ENCODE measurements at regions not wholly inside any gene's neighbourhood (a gene's known extent, or its start where the extent isn't known, plus 50 kb on each side); places are given as distances from the start of the nearest gene placed in this dataset.

- no peaks in the 10 kb centered on the region for H3K9me3 ChIP-seq (ENCODE audit: low read length)
- no peaks in the 10 kb centered on the region for H3K27me3 ChIP-seq (ENCODE audit: control insufficient read depth in 1 of 2, insufficient read depth in 2 of 2, low read length in 2 of 2)
- peaks cover 20% of the 10 kb centered on the region for H3K4me1 ChIP-seq (ENCODE audit: insufficient read depth, low read length)
- peak overlapping the region; percentile 20 for H2AFZ ChIP-seq (ENCODE audit: low read length)
- intact Hi-C loops (cut with micrococcal nuclease; ENCODE audit: unreplicated experiment): loop anchor here (5.0 to 10.0 kb wide), 4 partner anchors 75 to 263 kb away; no protein-coding TSS in a partner anchor
- CTCF ChIA-PET (ENCODE audit: low intra/inter-chr PET ratio, low total read pairs): no interaction called here
- no peak overlapping the region for H3K27ac ChIP-seq (ENCODE audit: extremely low read length, insufficient read depth, low read length)
- peak overlapping the region; percentile 32 to 47 (median 40); a peak in 5 of 6 replicates for H3K4me3 ChIP-seq (replicated peaks in 1 of 3; ENCODE audit: insufficient read depth in 1 of 3, low read depth in 2 of 3, low read length in 3 of 3)
- no peaks in the 10 kb centered on the region for H3K79me2 ChIP-seq (ENCODE audit: insufficient read depth, low read length)
- peak; percentile 80 for FAIRE-seq
- WGBS (ENCODE audit: low lambda C conversion rate): 4% methylated on average over 4 of the region's 4 CpGs
- H3K9ac ChIP-seq (ENCODE audit: insufficient read depth, low read depth, low read length): no peak overlapping the region
- H3K4me2 ChIP-seq (ENCODE audit: low read depth, low read length): peak overlapping the region; percentile 78
- BruUV-seq (replicated peaks): no TSS peak
- DNase-seq (ENCODE audit: low spot score): peak; percentile 51
- H3K36me3 ChIP-seq (replicated peaks in 1 of 2; ENCODE audit: control insufficient read depth in 1 of 2, insufficient read depth in 2 of 2, low read length in 2 of 2): no peaks in the 10 kb centered on the region
- POLR2A ChIA-PET: interaction anchor here (1.2 kb wide), 1 partner anchor 68 kb away, joined by 4 read pairs; no protein-coding TSS in a partner anchor
- peak; percentile 92 for ATAC-seq
- in situ Hi-C loops (cut with HindIII; ENCODE audit: extremely low pct_ligation_motif_present, low pct_unique_long_range_greater_than_20kb): loop anchor here (5.0 kb wide), 1 partner anchor 845 kb away; no protein-coding TSS in a partner anchor
- H4K20me1 ChIP-seq (ENCODE audit: insufficient read depth, low read length): no peaks in the 10 kb centered on the region
- TF ChIP-seq HNF1B (CRISPR knock-in tag; IDR thresholded peaks at IDR 0.05) (peak; percentile 39; the same call in 1 of the 2 replicates), SMAD9 (CRISPR knock-in tag; IDR thresholded peaks at IDR 0.05) (no peak), ESRRA (CRISPR knock-in tag; IDR thresholded peaks at IDR 0.05; ENCODE audit: low read depth) (no peak), HNRNPUL1 (IDR thresholded peaks at IDR 0.05; ENCODE audit: low read depth, low read length) (peak; percentile 51; the same call in 1 of the 2 replicates), ZNF777 (CRISPR knock-in tag; IDR thresholded peaks at IDR 0.05) (no peak), SKI (IDR thresholded peaks at IDR 0.05; ENCODE audit: partially characterized antibody) (no peak), ARNTL (CRISPR knock-in tag; IDR thresholded peaks at IDR 0.05) (no peak), ZSCAN9 (CRISPR knock-in tag; IDR thresholded peaks at IDR 0.05; ENCODE audit: borderline replicate concordance) (no peak), ZMYM4 (CRISPR knock-in tag; IDR thresholded peaks at IDR 0.05) (0 out of 2 replicates have a peak, but pooled peaks have one; percentile 52), MED8 (CRISPR knock-in tag; IDR thresholded peaks at IDR 0.05; ENCODE audit: insufficient replicate concordance) (no peak), ZNF124 (CRISPR knock-in tag; IDR thresholded peaks at IDR 0.05) (no peak), ZNF703 (CRISPR knock-in tag; IDR thresholded peaks at IDR 0.05; ENCODE audit: borderline replicate concordance) (no peak), ZNF44 (CRISPR knock-in tag; IDR thresholded peaks at IDR 0.05) (no peak), JDP2 (CRISPR knock-in tag; IDR thresholded peaks at IDR 0.05; ENCODE audit: borderline replicate concordance) (no peak), HCFC1 (IDR thresholded peaks at IDR 0.05; ENCODE audit: low read depth, low read length) (no peak), MAX (IDR thresholded peaks at IDR 0.05) (no peak), ZNF264 (CRISPR knock-in tag; IDR thresholded peaks at IDR 0.05) (no peak), HNF1A (IDR thresholded peaks at IDR 0.05; ENCODE audit: low read depth) (peak; percentile 71), HNF1A (CRISPR knock-in tag; IDR thresholded peaks at IDR 0.05; ENCODE audit: borderline replicate concordance) (peak; percentile 69; the same call in 1 of the 2 replicates), GATAD1 (CRISPR knock-in tag; IDR thresholded peaks at IDR 0.05) (no peak), ERF (CRISPR knock-in tag; IDR thresholded peaks at IDR 0.05) (no peak)
Observed at GRCh38 chr6:2447318-2447920, 202.0 kb upstream of the GMDS start.
